ENCODE measurements at regions not wholly inside any gene's neighbourhood (a gene's known extent, or its start where the extent isn't known, plus 50 kb on each side); places are given as distances from the start of the nearest gene placed in this dataset.

DNA sequence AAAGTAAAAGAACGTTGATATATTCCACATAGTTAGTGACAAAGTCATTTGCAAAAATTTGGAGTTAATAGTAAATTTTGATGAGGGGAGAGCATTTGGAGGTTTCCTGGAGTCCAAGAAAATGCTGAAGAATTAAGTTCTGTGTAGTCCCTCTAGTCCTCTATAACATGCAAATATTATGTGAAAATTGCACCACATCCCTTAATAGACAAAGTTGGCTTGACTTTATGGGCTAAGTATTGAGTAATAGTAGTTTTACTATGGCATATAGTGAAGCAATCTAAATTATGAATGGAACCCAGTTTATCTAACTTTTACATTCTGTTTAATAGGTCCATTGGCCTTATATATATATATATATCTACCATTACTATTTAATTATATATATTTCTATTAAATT is 66.4 kb upstream of the DCN start:
- TF ChIP-seq, protein P1, sequence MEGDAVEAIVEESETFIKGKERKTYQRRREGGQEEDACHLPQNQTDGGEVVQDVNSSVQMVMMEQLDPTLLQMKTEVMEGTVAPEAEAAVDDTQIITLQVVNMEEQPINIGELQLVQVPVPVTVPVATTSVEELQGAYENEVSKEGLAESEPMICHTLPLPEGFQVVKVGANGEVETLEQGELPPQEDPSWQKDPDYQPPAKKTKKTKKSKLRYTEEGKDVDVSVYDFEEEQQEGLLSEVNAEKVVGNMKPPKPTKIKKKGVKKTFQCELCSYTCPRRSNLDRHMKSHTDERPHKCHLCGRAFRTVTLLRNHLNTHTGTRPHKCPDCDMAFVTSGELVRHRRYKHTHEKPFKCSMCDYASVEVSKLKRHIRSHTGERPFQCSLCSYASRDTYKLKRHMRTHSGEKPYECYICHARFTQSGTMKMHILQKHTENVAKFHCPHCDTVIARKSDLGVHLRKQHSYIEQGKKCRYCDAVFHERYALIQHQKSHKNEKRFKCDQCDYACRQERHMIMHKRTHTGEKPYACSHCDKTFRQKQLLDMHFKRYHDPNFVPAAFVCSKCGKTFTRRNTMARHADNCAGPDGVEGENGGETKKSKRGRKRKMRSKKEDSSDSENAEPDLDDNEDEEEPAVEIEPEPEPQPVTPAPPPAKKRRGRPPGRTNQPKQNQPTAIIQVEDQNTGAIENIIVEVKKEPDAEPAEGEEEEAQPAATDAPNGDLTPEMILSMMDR (IDR thresholded peaks at IDR 0.05; ENCODE audit: low read length): no peak
- no peak for TF ChIP-seq EZH2 (optimal IDR thresholded peaks at IDR 0.05; ENCODE audit: low read depth, low read length)
- no peak for TF ChIP-seq EZH2phosphoT487 (IDR thresholded peaks at IDR 0.05; ENCODE audit: low read length)
